ENCODE measurements at regions not wholly inside any gene's neighbourhood (a gene's known extent, or its start where the extent isn't known, plus 50 kb on each side); places are given as distances from the start of the nearest gene placed in this dataset.

GRCh38 chr2:63790906-63791305, 50.8 kb upstream of the UGP2 start:
- Histone ChIP-seq H3K36me3 (replicated peaks; ENCODE audit: control insufficient read depth, insufficient read depth, low read length) (no peaks in the 10 kb centered on the region), H3K27me3 (ENCODE audit: control insufficient read depth, insufficient read depth, low read length) (no peaks in the 10 kb centered on the region), H3K4me3 (ENCODE audit: insufficient read depth, low read depth, low read length) (no peak overlapping the region)
- DNase-seq = no peak

GRCh38 chr2:63791387-63791786, 50.3 kb upstream of the UGP2 start:
- no peak for DNase-seq
- no peaks in the 10 kb centered on the region for H3K27me3 ChIP-seq (ENCODE audit: control insufficient read depth, insufficient read depth, low read length)
- no peak overlapping the region for H3K4me3 ChIP-seq (ENCODE audit: insufficient read depth, low read depth, low read length)
- H3K36me3 ChIP-seq (replicated peaks; ENCODE audit: control insufficient read depth, insufficient read depth, low read length) = no peaks in the 10 kb centered on the region

All from H7 (cell line).